DND-41 (cell line): ENCODE measurements at regions not wholly inside any gene's neighbourhood (a gene's known extent, or its start where the extent isn't known, plus 50 kb on each side); places are given as distances from the start of the nearest gene placed in this dataset.

Experiments
- CTCF ChIP-seq: IDR thresholded peaks from 2 replicates; pipeline ENCODE4 v1.5.1; 2012; ENCODE audit warnings: borderline replicate concordance, low read length, moderate library complexity, mild to moderate bottlenecking; ENCODE audit not compliant: poor library complexity, severe bottlenecking; ENCODE audit errors: extremely low read depth
- EZH2 ChIP-seq: IDR thresholded peaks from 3 replicates; pipeline ENCODE4 v1.6.1; 2012; ENCODE audit warnings: borderline replicate concordance, low read depth, mild to moderate bottlenecking, moderate library complexity, low read length, inconsistent platforms; ENCODE audit not compliant: severe bottlenecking

- no peak for TF ChIP-seq CTCF
- TF ChIP-seq EZH2: no peak
Measured at GRCh38 chr7:153006452-153006851, 246.9 kb downstream of the ACTR3B start.
